GM21367 (cell line): ENCODE measurements at regions not wholly inside any gene's neighbourhood (a gene's known extent, or its start where the extent isn't known, plus 50 kb on each side); places are given as distances from the start of the nearest gene placed in this dataset.

Source experiments
- ATAC-seq: cut with Tn5 transposase; IDR thresholded peaks from one replicate; pipeline ENCODE4 v1.9.1; 2021; ENCODE audit not compliant: unreplicated experiment

DNA sequence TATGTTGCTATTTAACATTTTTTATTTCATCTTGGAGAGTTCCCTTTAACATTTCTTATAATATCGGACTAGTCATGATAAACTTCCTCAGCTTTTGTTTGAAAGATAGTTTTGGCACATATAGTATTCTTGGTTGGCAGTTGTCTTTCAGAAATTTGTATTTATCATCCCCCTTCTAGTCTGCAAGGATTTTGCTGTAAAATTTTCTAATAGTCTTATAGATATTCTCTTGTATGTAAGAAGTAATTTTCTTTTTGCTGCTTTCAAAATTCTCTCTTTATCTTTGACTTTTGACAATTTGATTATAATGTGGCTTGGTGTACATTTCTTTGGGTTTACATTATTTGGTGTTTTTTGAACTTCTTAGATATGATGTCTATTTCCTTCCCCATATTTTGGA, 116.0 kb upstream of the AVPR1A start:
- ATAC-seq: no peak

GRCh38 chr12:63264629-63265028, 113.6 kb upstream of the AVPR1A start:
- no peak for ATAC-seq

DNA sequence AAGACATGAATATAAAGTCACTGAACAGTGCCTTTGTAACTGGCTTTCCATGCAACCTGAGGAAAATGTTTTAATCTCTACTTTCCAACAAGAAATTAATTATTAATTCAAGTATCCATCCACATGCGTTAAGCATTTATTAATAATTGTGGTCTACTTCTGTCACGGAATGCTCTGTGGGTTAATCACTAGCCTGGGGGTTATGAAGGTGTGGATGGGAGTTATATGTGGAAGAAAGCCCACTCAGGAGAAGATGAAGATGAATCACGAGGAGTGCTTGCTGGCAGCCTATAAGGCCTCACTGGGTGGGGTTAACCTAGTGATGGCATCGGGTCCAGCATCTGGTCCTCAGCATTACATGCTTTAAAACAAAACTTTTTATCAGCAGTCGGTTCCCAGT, 99.5 kb upstream of the AVPR1A start:
- no peak for ATAC-seq

GRCh38 chr12:63238892-63239291, 87.9 kb upstream of the AVPR1A start:
- no peak for ATAC-seq

GRCh38 chr12:63232896-63233295, 81.9 kb upstream of the AVPR1A start:
- no peak for ATAC-seq

- no peak for ATAC-seq
Measured at GRCh38 chr12:63228853-63229252, 77.9 kb upstream of the AVPR1A start.

DNA sequence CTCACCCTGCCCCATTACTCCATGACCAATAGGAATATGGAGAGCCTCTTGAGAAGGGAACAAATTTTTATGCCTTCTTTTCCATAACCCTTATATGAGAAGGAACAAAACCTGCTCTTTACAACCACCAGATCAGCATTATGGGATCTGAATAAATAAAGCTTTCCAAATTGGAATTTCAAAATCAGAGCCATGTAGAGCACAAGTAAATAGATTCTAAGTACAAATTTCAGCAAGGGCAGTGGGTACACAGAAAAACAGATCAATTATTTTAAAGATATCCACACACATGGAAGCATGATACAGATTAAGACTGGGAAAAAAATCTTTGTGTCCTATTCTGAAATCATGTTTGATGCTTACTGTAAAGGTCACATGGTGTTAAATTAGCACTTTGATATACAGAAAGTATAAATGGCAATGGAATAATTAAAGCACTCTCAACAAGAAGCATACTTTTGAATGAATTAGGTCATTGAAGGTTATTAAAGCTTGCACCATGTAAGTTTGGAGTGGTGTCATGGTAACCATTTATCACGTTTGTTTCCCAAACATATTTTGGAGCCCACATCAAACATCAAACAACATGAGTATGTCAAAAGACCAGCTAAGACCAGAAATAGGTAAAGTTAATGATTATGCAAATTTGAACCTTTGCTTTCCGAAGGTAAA, 75.9 kb upstream of the AVPR1A start:
- no peak for ATAC-seq

DNA sequence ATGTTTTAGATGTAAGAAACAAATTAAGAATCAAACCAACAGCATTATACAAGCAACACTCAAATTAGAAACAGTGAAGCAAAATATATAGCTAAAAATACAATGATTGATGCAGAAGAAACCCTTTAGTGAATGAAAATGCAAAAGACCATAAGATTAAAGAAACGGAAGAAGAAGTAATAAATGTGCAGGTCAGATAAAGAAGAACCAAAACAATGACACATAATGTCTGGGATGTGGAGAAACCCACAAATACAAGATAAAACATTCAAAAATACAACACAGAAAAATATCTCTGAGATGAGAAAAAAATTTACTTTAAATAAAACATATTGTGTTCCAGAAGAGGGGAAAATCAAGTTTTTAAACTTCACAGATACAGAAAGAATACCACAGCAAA, 73.4 kb upstream of the AVPR1A start:
- no peak for ATAC-seq

DNA sequence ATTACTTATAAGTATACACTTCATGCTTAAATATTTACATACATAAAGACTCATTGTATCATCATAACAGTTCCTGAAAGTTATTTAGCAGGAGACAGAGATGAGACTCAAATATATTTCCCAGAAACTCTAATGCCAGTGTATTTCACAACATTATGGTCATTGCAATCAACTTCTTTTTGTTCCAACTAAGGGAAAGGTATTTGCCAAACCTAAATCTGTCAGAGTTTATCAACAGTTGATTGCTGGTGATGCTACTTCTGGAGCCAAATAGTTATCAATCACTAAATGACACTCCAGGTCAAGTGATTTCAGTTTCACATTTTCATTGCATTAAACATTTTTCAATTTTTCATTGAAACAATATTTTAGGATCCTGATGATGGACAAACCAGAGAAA, 72.1 kb upstream of the AVPR1A start:
- ATAC-seq: no peak

GRCh38 chr12:63222582-63222981, 71.6 kb upstream of the AVPR1A start:
- no peak for ATAC-seq

GRCh38 chr12:63220921-63221320, 69.9 kb upstream of the AVPR1A start:
- no peak for ATAC-seq

DNA sequence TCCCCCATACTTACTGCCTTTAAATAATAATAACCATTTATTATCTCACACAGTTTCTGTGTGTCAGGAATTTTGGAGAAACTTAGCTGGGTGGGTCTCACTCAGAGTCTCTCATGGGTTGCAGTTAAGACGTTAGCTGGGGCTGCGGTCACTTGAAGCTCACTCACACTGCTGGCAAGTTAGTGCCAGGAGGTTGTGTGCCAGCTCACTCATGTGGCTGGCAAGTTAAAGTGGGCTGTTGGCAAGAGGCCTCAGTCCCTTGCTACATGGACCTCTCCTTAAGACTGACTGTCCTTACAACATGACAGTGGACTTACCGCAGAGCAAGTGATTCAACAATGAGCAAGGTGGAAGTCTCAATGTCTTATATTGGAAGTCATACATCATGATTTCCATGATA, 61.3 kb upstream of the AVPR1A start:
- ATAC-seq: no peak

DNA sequence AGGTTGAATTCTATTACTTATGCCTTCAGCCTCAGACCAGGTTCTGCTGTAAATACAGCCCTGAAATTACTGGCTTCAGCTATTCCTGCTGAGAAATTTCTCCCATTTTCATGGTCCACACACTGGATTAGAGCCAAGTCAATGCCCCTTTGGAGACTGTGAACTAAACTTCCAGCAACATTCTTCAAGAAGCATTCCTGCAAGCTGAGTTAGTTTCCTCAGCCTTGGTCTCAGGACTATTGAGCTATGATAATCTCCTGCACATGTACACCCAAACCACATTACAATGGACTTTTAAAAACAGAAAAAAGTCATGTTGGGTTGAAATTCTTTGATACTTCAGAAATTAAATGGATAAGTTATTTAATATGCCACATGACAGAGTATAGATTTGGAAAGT, 58.0 kb upstream of the AVPR1A start:
- ATAC-seq: no peak

GRCh38 chr12:63206909-63207308, 55.9 kb upstream of the AVPR1A start:
- ATAC-seq: no peak

DNA sequence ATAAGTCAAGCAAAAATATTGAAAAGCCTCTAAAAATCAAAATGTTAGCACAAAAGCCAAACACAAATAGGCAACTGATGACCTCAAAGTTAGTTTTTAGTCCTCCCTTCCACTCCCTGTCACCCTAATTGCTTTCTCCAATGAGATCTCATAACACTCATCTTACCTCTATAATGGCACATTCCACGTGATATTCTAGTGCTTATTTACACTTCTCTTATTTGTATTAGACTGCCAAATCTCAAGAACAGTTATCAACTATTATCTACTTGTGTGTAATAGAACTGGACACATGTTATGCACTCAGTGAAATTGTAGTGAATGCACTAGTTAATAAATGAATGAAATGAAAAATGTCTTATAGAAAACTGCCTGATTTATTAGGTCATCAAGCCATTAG, 55.5 kb upstream of the AVPR1A start:
- ATAC-seq: no peak
